ENCODE measurements at regions not wholly inside any gene's neighbourhood (a gene's known extent, or its start where the extent isn't known, plus 50 kb on each side); places are given as distances from the start of the nearest gene placed in this dataset.
"Not testable (repeated sequence)": the region's sequence is repeated elsewhere in the genome, so short reads cannot be mapped to it uniquely, and the experiment has no call there.

- DNase-seq, result no peak
- TF ChIP-seq, protein P1, sequence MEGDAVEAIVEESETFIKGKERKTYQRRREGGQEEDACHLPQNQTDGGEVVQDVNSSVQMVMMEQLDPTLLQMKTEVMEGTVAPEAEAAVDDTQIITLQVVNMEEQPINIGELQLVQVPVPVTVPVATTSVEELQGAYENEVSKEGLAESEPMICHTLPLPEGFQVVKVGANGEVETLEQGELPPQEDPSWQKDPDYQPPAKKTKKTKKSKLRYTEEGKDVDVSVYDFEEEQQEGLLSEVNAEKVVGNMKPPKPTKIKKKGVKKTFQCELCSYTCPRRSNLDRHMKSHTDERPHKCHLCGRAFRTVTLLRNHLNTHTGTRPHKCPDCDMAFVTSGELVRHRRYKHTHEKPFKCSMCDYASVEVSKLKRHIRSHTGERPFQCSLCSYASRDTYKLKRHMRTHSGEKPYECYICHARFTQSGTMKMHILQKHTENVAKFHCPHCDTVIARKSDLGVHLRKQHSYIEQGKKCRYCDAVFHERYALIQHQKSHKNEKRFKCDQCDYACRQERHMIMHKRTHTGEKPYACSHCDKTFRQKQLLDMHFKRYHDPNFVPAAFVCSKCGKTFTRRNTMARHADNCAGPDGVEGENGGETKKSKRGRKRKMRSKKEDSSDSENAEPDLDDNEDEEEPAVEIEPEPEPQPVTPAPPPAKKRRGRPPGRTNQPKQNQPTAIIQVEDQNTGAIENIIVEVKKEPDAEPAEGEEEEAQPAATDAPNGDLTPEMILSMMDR (IDR thresholded peaks at IDR 0.05; ENCODE audit: borderline replicate concordance, extremely low read depth, insufficient read depth), result no peak
- intact Hi-C loops (cut with DNase I), result no loop called here
These were observed 200.7 kb upstream of the KCNH7 start for GRCh38 chr2:163039266-163039665.

GRCh38 chr2:163028807-163029206, 190.2 kb upstream of the KCNH7 start:
- H3K27me3 ChIP-seq (ENCODE audit: control insufficient read depth, insufficient read depth, low read length), result no peaks in the 10 kb centered on the region
- no peaks in the 10 kb centered on the region for H3K4me1 ChIP-seq (ENCODE audit: control insufficient read depth in 2 of 3, insufficient read depth in 2 of 3, low read depth in 1 of 3, low read length in 3 of 3)
- FAIRE-seq, result no peak
- H3K9ac ChIP-seq (ENCODE audit: low read length in 3 of 3), result no peak overlapping the region
- no peak for DNase-seq
- H3K36me3 ChIP-seq (ENCODE audit: control insufficient read depth in 2 of 3, insufficient read depth in 3 of 3, low read length in 3 of 3), result no peaks in the 10 kb centered on the region
- intact Hi-C loops (cut with DNase I), result no loop called here
- no peaks in the 10 kb centered on the region for H3K9me3 ChIP-seq (ENCODE audit: control insufficient read depth in 2 of 3, insufficient read depth in 1 of 3, low read length in 3 of 3)
- TF ChIP-seq, protein P1 (IDR thresholded peaks at IDR 0.05; ENCODE audit: borderline replicate concordance, extremely low read depth, insufficient read depth), result no peak
- no peak overlapping the region for H3K4me3 ChIP-seq (ENCODE audit: low read length in 3 of 3)
- no peak overlapping the region for H3K27ac ChIP-seq (ENCODE audit: low read depth in 2 of 2, low read length in 2 of 2)

More at GRCh38 chr2:163039266-163039665, 200.7 kb upstream of the KCNH7 start:
- H3K27ac ChIP-seq (ENCODE audit: low read depth in 2 of 2, low read length in 2 of 2), result no peak overlapping the region
- FAIRE-seq, result no peak
- H3K4me3 ChIP-seq (ENCODE audit: low read length in 3 of 3), result no peak overlapping the region
- no peaks in the 10 kb centered on the region for H3K27me3 ChIP-seq (ENCODE audit: control insufficient read depth, insufficient read depth, low read length)
- no peak overlapping the region for H3K9ac ChIP-seq (ENCODE audit: low read length in 3 of 3)
- no peaks in the 10 kb centered on the region for H3K4me1 ChIP-seq (ENCODE audit: control insufficient read depth in 2 of 3, insufficient read depth in 2 of 3, low read depth in 1 of 3, low read length in 3 of 3)
- no peaks in the 10 kb centered on the region for H3K9me3 ChIP-seq (ENCODE audit: control insufficient read depth in 2 of 3, insufficient read depth in 1 of 3, low read length in 3 of 3)
- H3K36me3 ChIP-seq (ENCODE audit: control insufficient read depth in 2 of 3, insufficient read depth in 3 of 3, low read length in 3 of 3), result no peaks in the 10 kb centered on the region

DNA sequence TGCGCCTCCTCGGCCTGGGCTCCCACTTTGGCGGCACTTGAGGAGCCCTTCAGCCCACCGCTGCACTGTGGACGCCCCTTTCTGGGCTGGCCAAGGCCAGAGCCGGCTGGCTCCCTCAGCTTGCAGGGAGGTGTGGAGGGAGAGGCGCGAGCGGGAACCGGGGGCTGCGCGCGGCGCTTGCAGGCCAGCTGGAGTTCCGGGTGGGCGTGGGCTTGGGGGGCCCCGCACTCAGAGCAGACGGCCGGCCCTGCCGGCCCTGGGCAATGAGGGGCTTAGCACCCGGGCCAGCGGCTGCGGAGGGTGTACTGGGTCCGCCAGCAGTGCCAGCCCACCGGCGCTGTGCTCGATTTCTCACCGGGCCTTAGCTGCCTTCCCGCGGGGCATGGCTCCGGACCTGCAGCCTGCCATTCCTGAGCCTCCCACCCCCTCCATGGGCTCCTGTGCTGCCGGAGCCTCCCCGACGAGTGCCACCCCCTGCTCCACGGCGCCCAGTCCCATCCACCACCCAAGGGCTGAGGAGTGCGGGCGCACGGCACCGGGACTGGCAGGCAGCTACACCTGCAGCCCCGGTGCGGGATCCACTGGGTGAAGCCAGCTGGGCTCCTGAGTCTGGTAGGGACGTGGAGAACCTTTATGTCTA, 187.7 kb upstream of the KCNH7 start:
- H3K27ac ChIP-seq (ENCODE audit: low read depth in 2 of 2, low read length in 2 of 2); FAIRE-seq; H3K4me1 ChIP-seq (ENCODE audit: control insufficient read depth in 2 of 3, insufficient read depth in 2 of 3, low read depth in 1 of 3, low read length in 3 of 3); H3K27me3 ChIP-seq (ENCODE audit: control insufficient read depth, insufficient read depth, low read length); H3K4me3 ChIP-seq (ENCODE audit: low read length in 3 of 3); H3K9me3 ChIP-seq (ENCODE audit: control insufficient read depth in 2 of 3, insufficient read depth in 1 of 3, low read length in 3 of 3); H3K36me3 ChIP-seq (ENCODE audit: control insufficient read depth in 2 of 3, insufficient read depth in 3 of 3, low read length in 3 of 3); H3K9ac ChIP-seq (ENCODE audit: low read length in 3 of 3); intact Hi-C loops (cut with DNase I): not testable (repeated sequence)
- DNase-seq, result peak in 1 of 5 donors; percentile 60

DNA sequence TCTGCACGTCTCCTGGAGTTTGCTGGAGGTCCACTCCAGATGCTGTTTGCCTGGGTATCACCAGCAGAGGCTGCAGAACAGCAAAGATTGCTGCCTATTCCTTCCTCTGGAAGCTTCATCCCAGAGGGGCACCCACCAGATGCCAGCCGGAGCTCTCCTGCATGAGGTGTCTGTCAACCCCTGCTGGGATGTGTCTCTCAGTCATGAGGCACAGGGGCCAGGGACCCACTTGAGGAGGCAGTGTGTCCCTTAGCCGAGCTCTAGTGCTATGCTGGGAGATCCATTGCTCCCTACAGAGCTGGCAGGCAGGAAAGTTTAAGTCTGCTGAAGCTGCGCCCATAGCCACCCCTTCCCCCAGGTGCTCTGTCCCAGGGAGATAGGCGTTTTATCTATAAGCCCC, 178.3 kb upstream of the KCNH7 start:
- H3K4me3 ChIP-seq (ENCODE audit: low read length in 3 of 3); intact Hi-C loops (cut with DNase I); H3K9me3 ChIP-seq (ENCODE audit: control insufficient read depth in 2 of 3, insufficient read depth in 1 of 3, low read length in 3 of 3); H3K9ac ChIP-seq (ENCODE audit: low read length in 3 of 3); H3K27ac ChIP-seq (ENCODE audit: low read depth in 2 of 2, low read length in 2 of 2); H3K36me3 ChIP-seq (ENCODE audit: control insufficient read depth in 2 of 3, insufficient read depth in 3 of 3, low read length in 3 of 3); H3K4me1 ChIP-seq (ENCODE audit: control insufficient read depth in 2 of 3, insufficient read depth in 2 of 3, low read depth in 1 of 3, low read length in 3 of 3); FAIRE-seq; H3K27me3 ChIP-seq (ENCODE audit: control insufficient read depth, insufficient read depth, low read length): not testable (repeated sequence)
- peak in 1 of 5 donors; percentile 32 for DNase-seq
